ENCODE measurements at regions not wholly inside any gene's neighbourhood (a gene's known extent, or its start where the extent isn't known, plus 50 kb on each side); places are given as distances from the start of the nearest gene placed in this dataset.

GRCh38 chr2:53312721-53313120, 454.9 kb upstream of the CHAC2 start:
- H3K9me3 ChIP-seq = no peaks in the 10 kb centered on the region
- H3K27me3 ChIP-seq (ENCODE audit: insufficient read depth in 3 of 3, low read length in 2 of 3) = no peaks in the 10 kb centered on the region
- WGBS, 3 donors = 80 to 86% (median 83%) methylated on average over 5 of the region's 5 CpGs
- intact Hi-C loops (cut with DNase I) = no loop called here
- no peaks in the 10 kb centered on the region for H3K4me1 ChIP-seq
- no peak overlapping the region for H3K27ac ChIP-seq
- no peak for TF ChIP-seq CTCF (IDR thresholded peaks at IDR 0.05)
- ATAC-seq = no peak
- no peak for DNase-seq
- H3K36me3 ChIP-seq (ENCODE audit: insufficient read depth in 1 of 2, low read depth in 1 of 2) = no peaks in the 10 kb centered on the region
- no peak overlapping the region for H3K4me3 ChIP-seq

DNA sequence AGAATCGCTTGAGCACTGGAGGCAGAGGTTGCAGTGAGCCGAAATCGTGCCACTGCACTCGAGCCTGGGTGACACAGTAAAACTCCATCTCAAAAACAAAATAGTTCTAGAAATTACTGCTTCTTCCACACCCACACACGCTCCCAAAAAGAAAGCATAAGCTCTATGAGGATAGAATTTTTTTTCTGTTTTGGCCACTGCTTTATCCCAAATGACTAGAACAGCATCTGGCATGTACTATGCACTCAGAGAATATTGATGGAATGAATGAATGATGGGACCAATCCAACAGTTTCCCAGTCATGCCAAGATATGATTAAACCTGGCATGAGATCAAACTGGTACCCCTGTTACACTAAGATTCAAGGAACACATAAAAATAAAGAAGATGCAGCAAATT, 455.4 kb upstream of the CHAC2 start:
- ATAC-seq (no peak), DNase-seq (no peak)
- intact Hi-C loops (cut with DNase I) = no loop called here
- no peak for TF ChIP-seq CTCF (IDR thresholded peaks at IDR 0.05)
- WGBS, 3 donors = 70 to 79% (median 74%) methylated on average over 5 of the region's 5 CpGs
- Histone ChIP-seq H3K27me3 (ENCODE audit: insufficient read depth in 3 of 3, low read length in 2 of 3) (no peaks in the 10 kb centered on the region), H3K4me3 (no peak overlapping the region), H3K9me3 (no peaks in the 10 kb centered on the region), H3K4me1 (no peaks in the 10 kb centered on the region), H3K27ac (no peak overlapping the region), H3K36me3 (ENCODE audit: insufficient read depth in 1 of 2, low read depth in 1 of 2) (no peaks in the 10 kb centered on the region)

DNA sequence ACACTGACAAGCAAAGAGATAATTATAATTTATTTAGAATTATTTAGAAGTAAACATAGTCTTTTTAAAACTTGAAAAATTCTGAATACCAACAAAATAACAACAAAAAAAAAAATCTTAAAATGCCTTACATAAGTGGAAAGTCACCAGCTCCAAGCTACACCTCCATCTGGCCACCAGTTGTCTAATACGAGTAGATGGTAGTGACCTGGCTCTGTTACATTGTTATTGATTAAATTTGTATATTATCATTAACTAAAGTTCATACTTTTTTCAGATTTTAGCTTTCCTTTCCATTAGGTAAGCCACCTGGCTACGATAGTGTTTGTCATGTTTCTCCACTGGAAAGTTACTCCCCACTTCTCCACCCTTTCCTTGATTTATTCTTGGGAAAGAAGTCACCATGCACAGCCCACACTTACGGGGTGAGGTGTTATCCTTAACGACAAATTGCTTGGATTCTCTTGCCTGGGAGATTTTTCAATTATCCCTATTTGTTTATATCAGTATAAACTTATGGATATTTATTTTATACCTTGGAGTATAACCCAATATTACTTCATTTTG, 464.5 kb upstream of the CHAC2 start:
- WGBS, 3 donors = 65 to 74% (median 67%) methylated on average over 4 of the region's 4 CpGs
- DNase-seq (no peak), ATAC-seq (no peak)
- Histone ChIP-seq H3K27ac (no peak overlapping the region), H3K9me3 (no peaks in the 10 kb centered on the region), H3K36me3 (ENCODE audit: insufficient read depth in 1 of 2, low read depth in 1 of 2) (no peaks in the 10 kb centered on the region), H3K4me1 (no peaks in the 10 kb centered on the region), H3K27me3 (ENCODE audit: insufficient read depth in 3 of 3, low read length in 2 of 3) (no peaks in the 10 kb centered on the region), H3K4me3 (no peak overlapping the region)
- intact Hi-C loops (cut with DNase I) = no loop called here
- TF ChIP-seq CTCF (IDR thresholded peaks at IDR 0.05) = no peak

DNA sequence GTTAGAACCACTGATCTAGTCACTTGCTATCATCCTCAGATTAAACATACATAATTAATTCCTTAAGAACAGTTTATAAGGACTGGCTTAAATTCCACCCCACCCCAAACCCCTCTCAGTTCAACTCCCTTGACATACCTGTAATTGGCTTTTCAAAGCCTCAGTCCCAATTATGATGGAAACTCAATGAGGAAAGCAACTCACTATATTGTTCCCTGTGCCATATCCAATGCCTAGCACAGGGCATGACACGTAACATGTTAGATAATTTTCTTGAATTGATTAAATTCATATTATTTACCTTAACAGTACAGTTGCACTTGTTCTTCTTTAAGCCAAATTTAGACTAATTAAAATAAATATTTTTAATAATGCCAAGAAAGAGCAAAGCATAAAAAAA, 465.1 kb upstream of the CHAC2 start:
- Histone ChIP-seq H3K27ac (no peak overlapping the region), H3K4me3 (no peak overlapping the region), H3K4me1 (no peaks in the 10 kb centered on the region), H3K9me3 (no peaks in the 10 kb centered on the region), H3K27me3 (ENCODE audit: insufficient read depth in 3 of 3, low read length in 2 of 3) (no peaks in the 10 kb centered on the region), H3K36me3 (ENCODE audit: insufficient read depth in 1 of 2, low read depth in 1 of 2) (no peaks in the 10 kb centered on the region)
- no peak for TF ChIP-seq CTCF (IDR thresholded peaks at IDR 0.05)
- DNase-seq (no peak), ATAC-seq (no peak)
- WGBS, 3 donors = 80 to 93% (median 81%) methylated on average over 1 of the region's 1 CpG
- intact Hi-C loops (cut with DNase I) = no loop called here

- intact Hi-C loops (cut with DNase I) = no loop called here
- no peak for TF ChIP-seq CTCF (IDR thresholded peaks at IDR 0.05)
- Histone ChIP-seq H3K27me3 (ENCODE audit: insufficient read depth in 3 of 3, low read length in 2 of 3) (no peaks in the 10 kb centered on the region), H3K4me3 (no peak overlapping the region), H3K36me3 (ENCODE audit: insufficient read depth in 1 of 2, low read depth in 1 of 2) (no peaks in the 10 kb centered on the region), H3K9me3 (no peaks in the 10 kb centered on the region), H3K4me1 (no peaks in the 10 kb centered on the region), H3K27ac (no peak overlapping the region)
- DNase-seq = no peak
- no peak for ATAC-seq
These were observed 478.1 kb upstream of the CHAC2 start for GRCh38 chr2:53289309-53290006.

Measured in psoas muscle (tissue), 7 donors.